ENCODE measurements at regions not wholly inside any gene's neighbourhood (a gene's known extent, or its start where the extent isn't known, plus 50 kb on each side); places are given as distances from the start of the nearest gene placed in this dataset.

DNA sequence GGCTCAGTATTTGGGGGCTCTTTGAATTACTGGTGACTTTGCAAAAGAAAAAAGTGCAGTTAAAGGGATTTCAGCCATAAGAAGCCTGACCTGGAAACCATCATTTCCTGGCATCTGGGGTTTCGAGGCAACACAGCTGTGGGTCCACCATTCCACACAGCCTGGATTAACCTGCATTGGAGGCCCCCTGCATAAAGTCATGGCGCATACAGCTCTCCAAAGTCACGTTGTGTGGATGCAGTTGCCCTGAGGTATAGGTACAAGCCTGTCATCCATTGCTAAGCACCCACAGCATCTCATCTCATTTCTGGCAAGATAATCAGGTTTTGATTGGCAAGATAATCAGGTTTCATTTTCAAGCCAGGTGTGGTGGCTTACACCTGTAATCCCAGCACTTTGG, 54.5 kb upstream of the TAGAP start:
- DNase-seq = no peak

GRCh38 chr6:159098636-159099106, 53.9 kb upstream of the TAGAP start:
- peak; percentile 48 for DNase-seq

- DNase-seq = no peak
Measured at GRCh38 chr6:159097256-159097655, 52.5 kb upstream of the TAGAP start.

- DNase-seq = no peak
Measured at GRCh38 chr6:159095616-159096015, 50.8 kb upstream of the TAGAP start.

DNA sequence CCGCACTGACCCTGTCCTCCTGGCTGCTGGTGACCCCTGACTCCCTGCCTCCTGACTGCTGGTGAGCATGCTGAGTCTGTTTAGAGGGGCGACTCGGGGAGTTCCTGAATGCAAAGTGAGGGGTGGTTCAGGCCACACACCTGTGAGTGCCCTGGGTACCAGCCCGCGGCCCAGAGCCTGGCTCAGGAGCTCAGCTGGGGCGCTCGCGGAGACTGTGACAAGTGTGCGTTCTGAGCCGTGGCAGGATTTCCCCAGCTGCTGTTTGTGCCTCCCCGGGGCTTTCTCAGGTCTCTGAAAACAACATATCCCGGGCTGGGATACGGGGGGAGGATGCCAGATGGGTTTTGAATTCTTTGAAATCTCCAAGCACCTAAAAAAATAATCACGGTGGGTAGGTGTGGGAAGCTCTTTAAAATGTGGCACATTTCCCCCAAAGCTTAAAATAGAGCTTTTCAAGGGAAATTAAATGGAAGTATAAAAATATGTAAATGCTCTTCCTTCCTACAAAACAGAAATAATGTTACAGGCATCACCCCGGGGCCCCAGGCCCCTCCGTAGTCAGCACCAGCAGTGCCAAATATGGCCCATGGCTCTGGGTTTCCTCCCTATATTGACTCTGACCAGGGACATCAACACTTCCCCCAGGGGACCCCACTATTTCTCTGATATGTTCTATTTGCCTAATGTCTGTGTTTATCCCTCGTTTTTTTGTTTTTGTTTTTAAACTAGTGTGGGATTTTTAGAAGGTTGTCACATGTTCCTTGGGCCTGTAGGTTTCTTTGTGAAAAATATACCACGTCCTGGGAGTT, 49.9 kb upstream of the TAGAP start:
- DNase-seq = peak; percentile 26
